ENCODE measurements at regions not wholly inside any gene's neighbourhood (a gene's known extent, or its start where the extent isn't known, plus 50 kb on each side); places are given as distances from the start of the nearest gene placed in this dataset.

- H3K27ac Mint-ChIP-seq, result no peak overlapping the region
- H3K27me3 Mint-ChIP-seq (ENCODE audit: low read depth, poor library complexity), result peaks cover 8% of the 10 kb centered on the region
- H3K36me3 Mint-ChIP-seq (ENCODE audit: low read depth), result no peaks in the 10 kb centered on the region
- DNase-seq, result no peak
- peaks cover 7% of the 10 kb centered on the region for H3K4me1 Mint-ChIP-seq
- TF ChIP-seq CTCF (IDR thresholded peaks at IDR 0.05), result no peak
- no peaks in the 10 kb centered on the region for H3K9me3 Mint-ChIP-seq
- no peak overlapping the region for H3K4me3 Mint-ChIP-seq
Observed at GRCh38 chr7:124412531-124412930, 353.1 kb downstream of the GPR37 start.

- Mint-ChIP-seq H3K27ac (no peak overlapping the region), H3K27me3 (ENCODE audit: low read depth, poor library complexity) (peaks cover 3% of the 10 kb centered on the region), H3K36me3 (ENCODE audit: low read depth) (no peaks in the 10 kb centered on the region), H3K4me3 (no peak overlapping the region), H3K9me3 (no peaks in the 10 kb centered on the region), H3K4me1 (peaks cover 7% of the 10 kb centered on the region)
- DNase-seq, result peak; percentile 23
- TF ChIP-seq CTCF (IDR thresholded peaks at IDR 0.05), result no peak
Observed at GRCh38 chr7:124411796-124412195, 353.8 kb downstream of the GPR37 start.

- H3K27ac Mint-ChIP-seq, result no peak overlapping the region
- H3K4me3 Mint-ChIP-seq, result no peak overlapping the region
- no peak for DNase-seq
Observed at GRCh38 chr7:124403587-124403986, 362.0 kb downstream of the GPR37 start.

GRCh38 chr7:124403112-124403511 is 362.5 kb downstream of the GPR37 start:
- no peak for TF ChIP-seq CTCF (IDR thresholded peaks at IDR 0.05)
- no peak overlapping the region for H3K4me3 Mint-ChIP-seq
- no peaks in the 10 kb centered on the region for H3K36me3 Mint-ChIP-seq (ENCODE audit: low read depth)
- no peaks in the 10 kb centered on the region for H3K27me3 Mint-ChIP-seq (ENCODE audit: low read depth, poor library complexity)
- H3K4me1 Mint-ChIP-seq, result no peaks in the 10 kb centered on the region
- H3K9me3 Mint-ChIP-seq, result no peaks in the 10 kb centered on the region
- no peak for DNase-seq
- no peak overlapping the region for H3K27ac Mint-ChIP-seq

More at GRCh38 chr7:124403587-124403986, 362.0 kb downstream of the GPR37 start:
- H3K36me3 Mint-ChIP-seq (ENCODE audit: low read depth), result no peaks in the 10 kb centered on the region
- TF ChIP-seq CTCF (IDR thresholded peaks at IDR 0.05), result no peak
- no peaks in the 10 kb centered on the region for H3K9me3 Mint-ChIP-seq
- H3K4me1 Mint-ChIP-seq, result no peaks in the 10 kb centered on the region
- no peaks in the 10 kb centered on the region for H3K27me3 Mint-ChIP-seq (ENCODE audit: low read depth, poor library complexity)

GRCh38 chr7:124399941-124400340 is 365.7 kb downstream of the GPR37 start:
- TF ChIP-seq CTCF (IDR thresholded peaks at IDR 0.05), result no peak
- Mint-ChIP-seq H3K36me3 (ENCODE audit: low read depth) (no peaks in the 10 kb centered on the region), H3K4me1 (no peaks in the 10 kb centered on the region), H3K27ac (no peak overlapping the region), H3K4me3 (no peak overlapping the region), H3K27me3 (ENCODE audit: low read depth, poor library complexity) (no peaks in the 10 kb centered on the region), H3K9me3 (no peaks in the 10 kb centered on the region)
- no peak for DNase-seq

GRCh38 chr7:124398937-124399552 is 366.2 kb upstream of the TMEM229A start:
- Mint-ChIP-seq H3K4me3 (no peak overlapping the region), H3K36me3 (ENCODE audit: low read depth) (no peaks in the 10 kb centered on the region), H3K27ac (no peak overlapping the region), H3K4me1 (no peaks in the 10 kb centered on the region), H3K27me3 (ENCODE audit: low read depth, poor library complexity) (no peaks in the 10 kb centered on the region), H3K9me3 (no peaks in the 10 kb centered on the region)
- no peak for TF ChIP-seq CTCF (IDR thresholded peaks at IDR 0.05)
- DNase-seq, result no peak
